ENCODE measurements at regions not wholly inside any gene's neighbourhood (a gene's known extent, or its start where the extent isn't known, plus 50 kb on each side); places are given as distances from the start of the nearest gene placed in this dataset.

- TF ChIP-seq USF1 (IDR thresholded peaks at IDR 0.05): no peak
- TF ChIP-seq TAF1 (IDR thresholded peaks at IDR 0.05; ENCODE audit: low read depth): no peak
- TF ChIP-seq FOXM1 (IDR thresholded peaks at IDR 0.05; ENCODE audit: borderline replicate concordance, low read depth): no peak
- no peak for TF ChIP-seq EP300 (IDR thresholded peaks at IDR 0.05; ENCODE audit: borderline replicate concordance)
- TF ChIP-seq RAD21 (IDR thresholded peaks at IDR 0.05; ENCODE audit: low read depth): no peak
- no peak for TF ChIP-seq YY1 (IDR thresholded peaks at IDR 0.05; ENCODE audit: low read depth)
- TF ChIP-seq MAX (IDR thresholded peaks at IDR 0.05): no peak
- TF ChIP-seq NFIC (IDR thresholded peaks at IDR 0.05): no peak
- TF ChIP-seq ZBTB7A (IDR thresholded peaks at IDR 0.05; ENCODE audit: low read depth): no peak
- no peak for TF ChIP-seq CEBPB (IDR thresholded peaks at IDR 0.05)
- no peak for TF ChIP-seq EGR1 (IDR thresholded peaks at IDR 0.05)
- no peak for TF ChIP-seq CREB1 (IDR thresholded peaks at IDR 0.05; ENCODE audit: low read depth)
- no peak for TF ChIP-seq REST (IDR thresholded peaks at IDR 0.05; ENCODE audit: low read depth)
- no peak for TF ChIP-seq TEAD4 (IDR thresholded peaks at IDR 0.05)
These were observed 128.2 kb upstream of the AGR3 start for GRCh38 chr7:17009933-17010332.

All from Ishikawa (cell line).